Loucy (cell line): ENCODE measurements at regions not wholly inside any gene's neighbourhood (a gene's known extent, or its start where the extent isn't known, plus 50 kb on each side); places are given as distances from the start of the nearest gene placed in this dataset.

Source experiments
- EZH2phosphoT487 ChIP-seq: fragments of 200-600 bp; IDR thresholded peaks from 2 replicates; pipeline ENCODE4 v1.6.1; 2018; ENCODE audit warnings: antibody characterized with exemption, mild to moderate bottlenecking, moderate library complexity, borderline replicate concordance
- TF ChIP-seq, protein P1 (sequence below): fragments of 200-600 bp; sonication (generic); conservative IDR thresholded peaks from 2 replicates; pipeline ENCODE4 v1.5.1; 2014; ENCODE audit warnings: mild to moderate bottlenecking, antibody characterized with exemption, low read length

DNA sequence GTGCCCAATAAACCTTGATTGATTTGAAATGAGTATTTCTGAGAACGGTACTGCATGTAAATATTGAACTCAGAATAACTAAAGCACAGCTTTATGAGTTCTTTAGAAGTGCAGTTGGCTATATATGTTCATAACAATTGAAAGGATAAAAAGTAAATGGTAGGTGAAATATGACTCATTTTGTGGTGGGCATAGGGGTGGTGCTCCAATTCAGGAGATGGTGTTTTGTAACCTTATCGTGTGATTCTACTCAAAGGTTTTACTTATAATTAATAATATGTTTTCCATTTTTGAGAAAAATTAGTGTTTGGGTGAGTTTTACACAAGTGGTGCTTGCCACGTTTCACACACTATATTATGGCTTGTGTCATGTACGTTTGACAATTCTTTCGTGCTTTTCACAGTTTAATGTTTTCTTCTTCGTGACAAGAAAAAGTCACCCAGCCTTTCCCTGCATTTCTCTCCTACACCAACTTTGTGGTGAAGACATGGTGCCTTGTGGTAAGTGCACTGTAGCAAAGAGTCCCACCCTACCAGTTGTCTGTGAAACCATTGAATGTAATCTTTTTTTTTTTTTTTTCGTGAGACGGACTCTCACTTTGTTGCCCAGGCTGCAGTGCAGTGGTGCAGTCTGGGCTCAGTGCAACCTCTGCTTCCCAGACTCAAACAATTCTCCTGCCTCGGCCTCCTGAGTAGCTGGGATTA, 492.5 kb upstream of the SGCD start:
- TF ChIP-seq, protein P1, sequence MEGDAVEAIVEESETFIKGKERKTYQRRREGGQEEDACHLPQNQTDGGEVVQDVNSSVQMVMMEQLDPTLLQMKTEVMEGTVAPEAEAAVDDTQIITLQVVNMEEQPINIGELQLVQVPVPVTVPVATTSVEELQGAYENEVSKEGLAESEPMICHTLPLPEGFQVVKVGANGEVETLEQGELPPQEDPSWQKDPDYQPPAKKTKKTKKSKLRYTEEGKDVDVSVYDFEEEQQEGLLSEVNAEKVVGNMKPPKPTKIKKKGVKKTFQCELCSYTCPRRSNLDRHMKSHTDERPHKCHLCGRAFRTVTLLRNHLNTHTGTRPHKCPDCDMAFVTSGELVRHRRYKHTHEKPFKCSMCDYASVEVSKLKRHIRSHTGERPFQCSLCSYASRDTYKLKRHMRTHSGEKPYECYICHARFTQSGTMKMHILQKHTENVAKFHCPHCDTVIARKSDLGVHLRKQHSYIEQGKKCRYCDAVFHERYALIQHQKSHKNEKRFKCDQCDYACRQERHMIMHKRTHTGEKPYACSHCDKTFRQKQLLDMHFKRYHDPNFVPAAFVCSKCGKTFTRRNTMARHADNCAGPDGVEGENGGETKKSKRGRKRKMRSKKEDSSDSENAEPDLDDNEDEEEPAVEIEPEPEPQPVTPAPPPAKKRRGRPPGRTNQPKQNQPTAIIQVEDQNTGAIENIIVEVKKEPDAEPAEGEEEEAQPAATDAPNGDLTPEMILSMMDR = no peak
- no peak for TF ChIP-seq EZH2phosphoT487
